Stimulated activated naive CD8-positive, alpha-beta T cell treated with anti-CD3 and anti-CD28 coated beads, Interleukin-15, amount 100 ng/mL, for 72 hours (primary cell): ENCODE measurements at regions not wholly inside any gene's neighbourhood (a gene's known extent, or its start where the extent isn't known, plus 50 kb on each side); places are given as distances from the start of the nearest gene placed in this dataset.

Experiments used
- ATAC-seq: fragments of 150-1000 bp; cut with Tn5 transposase; 2 replicates; pipeline ENCODE4 v1.10.0; 2021; ENCODE audit warnings: mild to moderate bottlenecking, moderate library complexity
- DNase-seq, 2 donors: peaks; one replicate each; pipeline ENCODE4 v3.0.0; 2021 to 2022
- H3K27ac Mint-ChIP-seq, 2 donors: one replicate each; pipeline ENCODE4 v1.8.0; 2022; ENCODE audit warnings: mild to moderate bottlenecking in 2 of 2, mixed read lengths in 2 of 2, moderate library complexity in 2 of 2
- H3K27me3 Mint-ChIP-seq: one replicate; pipeline ENCODE4 v1.8.0; 2022; ENCODE audit warnings: mixed read lengths
- H3K4me1 Mint-ChIP-seq: one replicate; pipeline ENCODE4 v1.8.0; 2022; ENCODE audit warnings: mild to moderate bottlenecking, mixed read lengths
- H3K4me3 Mint-ChIP-seq, 2 donors: one replicate each; pipeline ENCODE4 v1.8.0; 2022; ENCODE audit warnings: mild to moderate bottlenecking in 2 of 2, mixed read lengths in 2 of 2, moderate library complexity in 1 of 2
- H3K9me3 Mint-ChIP-seq, 2 donors: one replicate each; pipeline ENCODE4 v1.8.0; 2022; ENCODE audit warnings: mixed read lengths in 2 of 2

- ATAC-seq, result no peak
- Mint-ChIP-seq H3K4me1 (peaks cover 5% of the 10 kb centered on the region), H3K27me3 (peaks cover 8% of the 10 kb centered on the region), H3K4me3 (no peak overlapping the region), H3K9me3 (no peaks in the 10 kb centered on the region), H3K27ac (no peak overlapping the region)
- DNase-seq, result no peak
Measured at GRCh38 chr5:143569722-143570567, 166.5 kb upstream of the NR3C1 start.

DNA sequence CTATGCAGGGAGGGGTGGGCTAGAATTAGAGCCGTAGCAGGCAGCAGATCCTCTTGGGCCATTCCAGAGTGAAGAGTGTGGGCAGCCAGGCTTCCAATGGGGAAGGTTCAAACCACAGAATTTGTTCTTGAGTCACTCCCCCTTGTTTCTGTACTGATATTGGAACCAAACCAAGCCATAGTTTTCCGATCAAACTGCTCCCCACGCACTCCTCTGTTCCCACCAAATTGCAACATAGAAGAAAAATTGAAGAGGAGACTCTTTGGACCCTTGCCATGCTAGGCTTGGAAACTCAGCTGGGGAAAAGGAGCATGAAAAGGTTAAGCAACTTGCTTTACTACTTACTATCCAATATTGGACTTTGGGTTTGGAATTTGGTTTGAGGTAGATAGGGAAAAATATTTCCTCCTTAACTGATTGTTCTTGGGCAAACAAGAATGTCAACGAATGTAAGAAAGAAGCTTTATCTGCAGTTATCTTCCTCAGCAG is 165.8 kb upstream of the NR3C1 start:
- Mint-ChIP-seq H3K27me3 (peaks cover 8% of the 10 kb centered on the region), H3K27ac (no peak overlapping the region), H3K4me3 (no peak overlapping the region), H3K9me3 (no peaks in the 10 kb centered on the region), H3K4me1 (peaks cover 5% of the 10 kb centered on the region)
- no peak for ATAC-seq
- no peak for DNase-seq

DNA sequence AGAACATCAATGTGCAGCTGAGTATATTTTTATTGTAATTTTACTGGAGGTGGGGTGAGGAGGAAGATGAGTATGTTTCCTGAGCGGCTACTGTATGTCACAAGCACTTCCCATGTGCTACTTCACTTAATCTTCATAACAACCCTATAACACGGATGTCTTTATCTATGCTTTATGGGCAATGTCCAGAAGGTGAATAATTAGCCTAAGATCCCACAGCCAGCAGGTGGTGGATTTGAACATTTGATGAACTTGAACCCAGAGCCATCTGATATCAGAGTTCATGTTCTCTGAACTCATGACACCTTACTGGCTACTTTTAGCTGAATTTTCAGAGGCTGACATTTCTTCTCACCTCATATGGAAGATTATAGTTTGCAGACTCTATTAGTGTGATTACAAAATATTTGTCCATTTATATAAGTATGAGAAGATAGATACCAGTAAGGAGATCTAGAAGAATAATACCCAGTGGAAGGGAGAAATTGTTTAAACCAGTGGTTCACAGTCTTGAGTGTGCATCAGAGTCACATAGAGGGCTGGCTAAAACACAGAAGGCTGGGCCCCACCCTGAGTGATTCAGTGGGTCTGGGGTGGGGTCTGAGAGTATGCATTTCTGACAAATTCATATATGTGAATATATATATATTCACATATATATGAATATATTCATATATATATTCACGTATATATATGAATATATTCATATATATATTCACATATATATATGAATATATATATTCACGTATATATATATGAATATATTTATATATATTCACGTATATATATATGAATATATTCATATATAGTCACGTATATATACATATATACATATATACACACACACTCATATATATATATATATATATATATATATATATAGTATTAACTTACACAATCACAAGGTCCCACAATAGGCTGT is 164.4 kb upstream of the NR3C1 start:
- H3K27me3 Mint-ChIP-seq, result peaks cover 8% of the 10 kb centered on the region
- DNase-seq (no peak), ATAC-seq (no peak)
- no peak overlapping the region for H3K27ac Mint-ChIP-seq
- H3K9me3 Mint-ChIP-seq, result no peaks in the 10 kb centered on the region
- H3K4me3 Mint-ChIP-seq, result no peak overlapping the region
- H3K4me1 Mint-ChIP-seq, result peaks cover 5% of the 10 kb centered on the region

DNA sequence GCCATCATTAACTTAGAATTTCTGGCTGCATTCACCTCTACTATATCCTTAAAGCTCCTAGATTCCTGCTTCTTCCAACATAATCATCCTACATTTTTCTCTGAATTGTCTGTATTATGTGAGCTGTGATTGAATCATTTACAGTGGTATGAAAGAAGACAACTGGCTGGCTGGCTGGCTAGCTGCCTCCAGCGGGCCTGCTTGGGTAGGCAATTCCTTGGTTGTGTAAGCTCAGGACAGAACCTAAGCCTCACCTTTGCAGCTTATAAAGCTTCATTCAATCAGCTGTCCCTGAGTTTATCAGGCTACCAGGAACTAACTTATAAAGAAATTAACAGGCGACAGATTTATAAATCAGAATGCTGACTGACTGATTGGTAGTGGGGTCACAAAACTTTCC is 162.7 kb upstream of the NR3C1 start:
- peaks cover 8% of the 10 kb centered on the region for H3K27me3 Mint-ChIP-seq
- no peaks in the 10 kb centered on the region for H3K9me3 Mint-ChIP-seq
- DNase-seq (no peak), ATAC-seq (no peak)
- no peak overlapping the region for H3K4me3 Mint-ChIP-seq
- no peak overlapping the region for H3K27ac Mint-ChIP-seq
- peaks cover 5% of the 10 kb centered on the region for H3K4me1 Mint-ChIP-seq

DNA sequence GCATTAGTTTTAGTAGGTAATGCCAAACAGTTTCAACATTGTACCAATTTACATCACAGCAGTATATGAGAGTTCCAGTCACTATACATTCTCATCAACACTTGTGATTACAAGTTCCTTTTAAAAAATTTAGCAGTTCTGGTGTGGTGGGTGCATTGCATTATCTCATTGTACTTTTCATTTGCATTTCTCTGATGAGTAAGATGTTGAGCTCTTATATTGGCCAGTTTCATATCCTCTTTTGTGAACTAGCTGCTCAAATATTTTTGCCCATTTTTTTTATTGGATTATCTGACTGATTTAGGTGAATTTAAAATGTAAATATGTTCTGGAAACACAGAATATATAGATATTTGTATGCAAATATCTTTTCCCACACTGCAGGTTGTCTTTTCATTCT is 160.9 kb upstream of the NR3C1 start:
- ATAC-seq (peak; percentile 77), DNase-seq (no peak)
- H3K27ac Mint-ChIP-seq, result no peak overlapping the region
- no peaks in the 10 kb centered on the region for H3K9me3 Mint-ChIP-seq
- H3K4me3 Mint-ChIP-seq, result no peak overlapping the region
- H3K27me3 Mint-ChIP-seq, result no peaks in the 10 kb centered on the region
- peaks cover 4% of the 10 kb centered on the region for H3K4me1 Mint-ChIP-seq

GRCh38 chr5:143562935-143563334 is 159.4 kb upstream of the NR3C1 start:
- peaks cover 5% of the 10 kb centered on the region for H3K4me1 Mint-ChIP-seq

GRCh38 chr5:143561219-143561618 is 157.7 kb upstream of the NR3C1 start:
- ATAC-seq, result no peak
- Mint-ChIP-seq H3K4me1 (peaks cover 10% of the 10 kb centered on the region), H3K4me3 (no peak overlapping the region), H3K27ac (no peak overlapping the region), H3K27me3 (no peaks in the 10 kb centered on the region), H3K9me3 (no peaks in the 10 kb centered on the region)
- DNase-seq, result no peak

More at GRCh38 chr5:143562935-143563334, 159.4 kb upstream of the NR3C1 start:
- H3K27me3 Mint-ChIP-seq, result no peaks in the 10 kb centered on the region
- DNase-seq (no peak), ATAC-seq (no peak)
- no peak overlapping the region for H3K27ac Mint-ChIP-seq
- no peak overlapping the region for H3K4me3 Mint-ChIP-seq
- no peaks in the 10 kb centered on the region for H3K9me3 Mint-ChIP-seq

- ATAC-seq (no peak), DNase-seq (no peak)
- Mint-ChIP-seq H3K27me3 (no peaks in the 10 kb centered on the region), H3K9me3 (no peaks in the 10 kb centered on the region), H3K27ac (no peak overlapping the region), H3K4me1 (peaks cover 10% of the 10 kb centered on the region), H3K4me3 (no peak overlapping the region)
Measured at GRCh38 chr5:143560378-143560777, 156.9 kb upstream of the NR3C1 start.

DNA sequence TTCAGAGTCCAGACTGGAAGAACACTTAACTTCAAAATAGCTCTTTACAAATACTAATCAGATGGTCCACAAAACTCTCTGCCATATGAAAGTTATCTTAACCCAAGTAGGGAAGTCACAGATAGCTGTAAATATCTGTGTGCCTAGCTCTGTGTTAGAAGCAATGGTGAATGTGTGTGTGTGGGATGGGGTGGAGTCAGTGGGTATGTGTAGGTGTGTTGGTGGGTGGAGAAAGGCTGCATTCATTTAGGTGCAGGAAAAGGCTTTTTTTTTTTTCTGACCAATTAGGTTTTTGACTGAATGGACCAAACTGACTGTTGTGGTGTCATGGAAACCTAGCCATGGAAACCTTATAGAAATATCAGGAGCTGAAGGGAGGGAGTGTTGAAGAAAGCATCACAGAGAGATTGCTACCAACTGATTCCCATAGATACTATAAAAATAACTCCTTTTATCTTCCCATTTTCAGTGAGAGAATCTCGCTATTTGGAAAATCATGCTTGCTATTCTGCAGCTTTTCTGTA is 156.2 kb upstream of the NR3C1 start:
- DNase-seq, result no peak
- H3K4me1 Mint-ChIP-seq, result peaks cover 10% of the 10 kb centered on the region
- no peaks in the 10 kb centered on the region for H3K27me3 Mint-ChIP-seq
- H3K27ac Mint-ChIP-seq, result no peak overlapping the region
- H3K9me3 Mint-ChIP-seq, result no peaks in the 10 kb centered on the region
- ATAC-seq, result no peak
- no peak overlapping the region for H3K4me3 Mint-ChIP-seq

- Mint-ChIP-seq H3K4me3 (no peak overlapping the region), H3K9me3 (no peaks in the 10 kb centered on the region), H3K4me1 (peaks cover 10% of the 10 kb centered on the region), H3K27ac (no peak overlapping the region), H3K27me3 (no peaks in the 10 kb centered on the region)
- no peak for DNase-seq
- no peak for ATAC-seq
Measured at GRCh38 chr5:143558048-143558447, 154.6 kb upstream of the NR3C1 start.

DNA sequence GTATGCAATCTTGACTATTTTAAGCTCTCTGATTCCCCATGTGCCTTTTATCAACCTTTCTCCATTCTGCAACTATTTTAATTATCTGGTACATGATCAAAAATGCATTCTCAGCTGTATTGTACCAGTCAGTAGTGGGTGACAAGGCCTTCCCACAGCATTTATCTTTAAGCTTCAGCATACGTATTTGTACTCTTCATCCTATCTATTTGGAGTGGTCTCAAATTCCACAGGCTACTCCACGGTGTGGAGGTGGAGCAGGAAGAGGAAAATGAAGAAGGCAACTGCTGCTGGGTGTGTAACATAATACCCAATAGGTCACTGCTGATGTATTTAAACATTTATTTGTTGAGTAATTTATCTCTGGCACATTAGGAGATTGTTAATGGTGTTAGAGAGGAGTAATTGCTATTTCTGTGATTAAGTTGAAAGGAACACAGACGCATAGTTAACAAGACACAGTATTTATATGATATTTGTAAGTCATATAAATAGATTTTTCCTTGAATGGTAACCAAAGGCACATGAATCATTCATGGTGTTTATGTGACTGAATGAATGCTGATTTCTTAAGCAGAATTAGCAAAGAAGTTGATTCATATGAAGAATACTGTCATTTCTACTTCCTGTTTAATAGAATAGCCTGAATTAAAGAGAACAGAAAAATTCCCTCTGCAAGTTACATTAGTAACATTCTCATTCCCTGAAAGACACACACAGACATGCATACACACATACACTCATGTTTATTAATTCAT is 153.8 kb upstream of the NR3C1 start:
- Mint-ChIP-seq H3K4me1 (peaks cover 10% of the 10 kb centered on the region), H3K9me3 (no peaks in the 10 kb centered on the region), H3K4me3 (no peak overlapping the region), H3K27ac (no peak overlapping the region), H3K27me3 (no peaks in the 10 kb centered on the region)
- no peak for DNase-seq
- ATAC-seq, result peak; percentile 40

DNA sequence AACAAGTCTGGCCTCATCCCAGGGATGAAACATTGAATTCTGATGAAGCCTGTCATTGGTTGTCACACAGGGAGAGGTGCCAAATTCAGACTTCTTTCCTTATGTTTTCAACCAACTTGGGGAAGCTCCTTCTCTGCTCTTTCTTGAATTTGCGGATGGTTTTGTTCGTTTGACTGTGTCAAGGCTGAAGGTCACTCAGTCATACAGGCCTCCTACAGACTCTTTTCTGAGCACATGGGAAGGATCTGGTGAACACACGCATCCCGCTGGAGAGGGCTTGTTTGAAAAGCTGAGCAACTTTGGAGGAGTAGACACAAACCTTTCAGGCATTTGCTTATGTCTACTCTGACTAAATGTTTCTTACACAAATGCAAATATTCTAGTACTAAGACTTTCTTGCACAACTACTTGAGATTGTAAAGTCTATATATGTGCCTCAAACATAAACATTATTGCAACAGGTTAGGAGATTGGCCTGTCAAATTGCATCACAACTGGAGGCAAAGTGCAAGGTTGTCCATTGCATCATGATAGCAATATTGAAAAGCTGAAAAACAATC is 151.5 kb upstream of the NR3C1 start:
- Mint-ChIP-seq H3K27ac (no peak overlapping the region), H3K9me3 (no peaks in the 10 kb centered on the region), H3K4me3 (no peak overlapping the region), H3K27me3 (no peaks in the 10 kb centered on the region), H3K4me1 (peaks cover 10% of the 10 kb centered on the region)
- no peak for ATAC-seq
- no peak for DNase-seq

GRCh38 chr5:143554187-143554717 is 150.8 kb upstream of the NR3C1 start:
- ATAC-seq (no peak), DNase-seq (no peak)
- Mint-ChIP-seq H3K4me3 (no peak overlapping the region), H3K4me1 (peaks cover 5% of the 10 kb centered on the region), H3K9me3 (no peaks in the 10 kb centered on the region), H3K27ac (no peak overlapping the region), H3K27me3 (no peaks in the 10 kb centered on the region)

- Mint-ChIP-seq H3K27ac (no peak overlapping the region), H3K27me3 (no peaks in the 10 kb centered on the region), H3K4me3 (no peak overlapping the region), H3K4me1 (peaks cover 5% of the 10 kb centered on the region), H3K9me3 (peaks cover 6 to 7% of the 10 kb centered on the region in 2 donors)
- DNase-seq, result no peak
- no peak for ATAC-seq
Measured at GRCh38 chr5:143552680-143553079, 149.2 kb upstream of the NR3C1 start.

- DNase-seq, result no peak
- H3K27ac Mint-ChIP-seq, result no peak overlapping the region
- H3K4me1 Mint-ChIP-seq, result peaks cover under 1% of the 10 kb centered on the region
- H3K27me3 Mint-ChIP-seq, result no peaks in the 10 kb centered on the region
- no peak overlapping the region for H3K4me3 Mint-ChIP-seq
- H3K9me3 Mint-ChIP-seq, result peaks cover 6 to 7% of the 10 kb centered on the region in 2 donors
- ATAC-seq, result no peak
Measured at GRCh38 chr5:143551820-143552251, 148.3 kb upstream of the NR3C1 start.
